PC-9 (cell line): ENCODE measurements at regions not wholly inside any gene's neighbourhood (a gene's known extent, or its start where the extent isn't known, plus 50 kb on each side); places are given as distances from the start of the nearest gene placed in this dataset.

Experiments used
- BruUV-seq: library from RNA; stranded (reverse); fragments of 400-500 nt; replicated peaks from 2 replicates; lab custom pipeline; 2021; lab: Mats Ljungman, UMichigan
- CTCF ChIA-PET: fragments of 300-600 bp; sonication (Branson Sonifier 250); formaldehyde crosslinking; loops from one replicate; lab custom pipeline; 2022; ENCODE audit warnings: antibody characterized with exemption; lab: Charles Lee
- POLR2A ChIA-PET: fragments of 300-600 bp; sonication (Branson Sonifier 250); formaldehyde crosslinking; loops from one replicate; lab custom pipeline; 2022; ENCODE audit warnings: antibody characterized with exemption; ENCODE audit not compliant: unreplicated experiment; lab: Charles Lee
- DNase-seq, 2 experiments: peaks; one replicate each; pipeline versions ENCODE4 v3.0.0 to v3.0.0-alpha.2; 2015 to 2022; ENCODE audit warnings: mixed read lengths in 1 of 2
- H2AFZ ChIP-seq: fragments of 200-600 bp; sonication (generic); 2 replicates; pipeline ENCODE4 v1.8.1; 2017; ENCODE audit warnings: antibody characterized with exemption
- H3F3A ChIP-seq: fragments of 200-600 bp; sonication (generic); 2 replicates; pipeline ENCODE4 v1.8.1; 2017; ENCODE audit warnings: antibody characterized with exemption, mild to moderate bottlenecking, low read depth; ENCODE audit not compliant: insufficient read depth
- H3K27ac ChIP-seq: fragments of 200-600 bp; sonication (generic); 2 replicates; pipeline ENCODE4 v1.6.1; 2016; ENCODE audit warnings: mixed run types
- H3K27me3 ChIP-seq: fragments of 200-600 bp; sonication (generic); 2 replicates; pipeline ENCODE4 v1.6.1; 2016; ENCODE audit warnings: low read depth, mixed run types; ENCODE audit not compliant: insufficient read depth
- H3K36me3 ChIP-seq: fragments of 200-600 bp; sonication (generic); 2 replicates; pipeline ENCODE4 v1.6.1; 2016; ENCODE audit warnings: low read depth, mixed run types
- H3K4me1 ChIP-seq: fragments of 200-600 bp; sonication (generic); replicated peaks from 2 replicates; pipeline ENCODE4 v1.6.1; 2016; ENCODE audit warnings: mixed run types; ENCODE audit not compliant: insufficient read depth
- H3K4me2 ChIP-seq: fragments of 200-600 bp; sonication (generic); 2 replicates; pipeline ENCODE4 v1.6.1; 2017; ENCODE audit warnings: mixed run types
- H3K4me3 ChIP-seq: fragments of 200-600 bp; sonication (generic); 2 replicates; pipeline ENCODE4 v1.6.1; 2016; ENCODE audit warnings: mixed run types
- H3K79me2 ChIP-seq: fragments of 200-600 bp; sonication (generic); 2 replicates; pipeline ENCODE4 v1.6.1; 2017; ENCODE audit warnings: low read depth, mixed run types
- H3K9me2 ChIP-seq: fragments of 200-600 bp; sonication (generic); 2 replicates; pipeline ENCODE4 v1.8.1; 2017; ENCODE audit warnings: mild to moderate bottlenecking; ENCODE audit not compliant: insufficient read depth
- H3K9me3 ChIP-seq: fragments of 200-600 bp; sonication (generic); 2 replicates; pipeline ENCODE4 v1.8.1; 2016; ENCODE audit warnings: low read depth; ENCODE audit not compliant: insufficient read depth
- H4K20me1 ChIP-seq: fragments of 200-600 bp; sonication (generic); 2 replicates; pipeline ENCODE4 v1.8.1; 2017; ENCODE audit not compliant: insufficient read depth
- EZH2 ChIP-seq: fragments of 200-600 bp; sonication (generic); IDR thresholded peaks from 2 replicates; pipeline ENCODE4 v1.8.0; 2017; ENCODE audit warnings: antibody characterized with exemption, low read depth
- intact Hi-C: fragments of 100-400 bp; cut with micrococcal nuclease; formaldehyde crosslinking; loops from one replicate; pipeline ENCODE4 v1.10.0; 2022; ENCODE audit not compliant: unreplicated experiment
- TF ChIP-seq, protein P1 (sequence below): fragments of 200-600 bp; sonication (generic); conservative IDR thresholded peaks from 2 replicates; pipeline ENCODE4 v1.6.1; 2017; ENCODE audit warnings: mixed run types, antibody characterized with exemption, mild to moderate bottlenecking, moderate library complexity

DNA sequence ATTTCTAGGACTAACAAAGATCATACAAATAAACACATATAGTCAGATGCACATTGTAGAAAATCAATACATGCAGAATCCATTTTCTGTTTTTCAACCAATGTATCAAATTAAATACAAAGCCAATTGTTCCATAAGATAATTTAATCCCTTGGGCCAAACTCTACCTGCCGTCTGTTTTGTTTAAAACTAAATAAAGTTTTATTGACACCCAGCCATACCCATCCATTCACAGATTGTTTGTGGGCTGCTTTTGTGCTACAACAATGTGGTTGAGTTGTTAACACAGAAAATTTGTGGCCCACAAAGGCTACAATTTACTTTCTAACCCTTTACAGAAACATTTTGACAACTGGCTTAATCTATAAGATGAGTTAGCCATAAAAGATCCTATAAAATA, 484.0 kb upstream of the ID2 start:
- Histone ChIP-seq H3K27me3 (peaks cover 20% of the 10 kb centered on the region), H3K4me3 (no peak overlapping the region), H3K9me2 (no peaks in the 10 kb centered on the region), H3K27ac (no peak overlapping the region), H4K20me1 (no peaks in the 10 kb centered on the region), H3K4me2 (no peak overlapping the region), H3K36me3 (no peaks in the 10 kb centered on the region), H3K4me1 (no peaks in the 10 kb centered on the region), H3K79me2 (no peaks in the 10 kb centered on the region), H3F3A (no peaks in the 10 kb centered on the region), H2AFZ (no peak overlapping the region), H3K9me3 (no peaks in the 10 kb centered on the region; the same call in 1 of the 2 replicates)
- intact Hi-C loops: no loop called here
- BruUV-seq: no TSS peak
- CTCF ChIA-PET: no interaction called here
- no peak for TF ChIP-seq EZH2
- TF ChIP-seq, protein P1, sequence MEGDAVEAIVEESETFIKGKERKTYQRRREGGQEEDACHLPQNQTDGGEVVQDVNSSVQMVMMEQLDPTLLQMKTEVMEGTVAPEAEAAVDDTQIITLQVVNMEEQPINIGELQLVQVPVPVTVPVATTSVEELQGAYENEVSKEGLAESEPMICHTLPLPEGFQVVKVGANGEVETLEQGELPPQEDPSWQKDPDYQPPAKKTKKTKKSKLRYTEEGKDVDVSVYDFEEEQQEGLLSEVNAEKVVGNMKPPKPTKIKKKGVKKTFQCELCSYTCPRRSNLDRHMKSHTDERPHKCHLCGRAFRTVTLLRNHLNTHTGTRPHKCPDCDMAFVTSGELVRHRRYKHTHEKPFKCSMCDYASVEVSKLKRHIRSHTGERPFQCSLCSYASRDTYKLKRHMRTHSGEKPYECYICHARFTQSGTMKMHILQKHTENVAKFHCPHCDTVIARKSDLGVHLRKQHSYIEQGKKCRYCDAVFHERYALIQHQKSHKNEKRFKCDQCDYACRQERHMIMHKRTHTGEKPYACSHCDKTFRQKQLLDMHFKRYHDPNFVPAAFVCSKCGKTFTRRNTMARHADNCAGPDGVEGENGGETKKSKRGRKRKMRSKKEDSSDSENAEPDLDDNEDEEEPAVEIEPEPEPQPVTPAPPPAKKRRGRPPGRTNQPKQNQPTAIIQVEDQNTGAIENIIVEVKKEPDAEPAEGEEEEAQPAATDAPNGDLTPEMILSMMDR: no peak
- POLR2A ChIA-PET: no interaction called here
- DNase-seq: no peak

DNA sequence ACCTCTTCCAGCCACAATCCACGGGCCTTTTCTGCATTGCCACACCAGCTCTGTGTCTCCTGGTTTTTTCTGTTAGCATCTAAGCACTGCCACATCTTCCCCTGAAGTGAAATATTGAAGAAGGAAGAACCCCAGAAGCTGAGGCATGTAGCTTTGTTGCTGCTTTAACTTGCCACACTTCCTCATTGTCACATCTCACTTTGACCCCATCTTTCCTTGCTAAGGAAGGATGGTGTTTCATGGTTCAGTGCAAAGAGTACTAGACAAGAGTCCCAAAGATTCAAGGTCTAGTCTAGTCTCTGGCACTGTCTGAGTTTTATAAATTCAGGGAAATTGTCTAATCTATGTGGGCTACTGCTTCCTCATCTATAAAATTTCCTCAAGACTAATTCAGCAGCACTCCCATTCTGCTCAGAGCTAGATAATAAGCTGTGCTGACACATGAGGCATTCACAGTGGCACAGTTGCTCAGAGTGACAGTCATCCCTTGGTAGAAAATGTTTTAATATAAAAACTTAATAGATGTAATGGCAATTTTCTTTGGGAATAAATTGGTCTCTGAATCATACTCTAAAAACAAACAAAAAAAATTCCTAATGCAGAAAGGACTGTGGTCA, 483.0 kb upstream of the ID2 start:
- Histone ChIP-seq H3K4me3 (no peak overlapping the region), H3K27ac (no peak overlapping the region), H3K4me1 (no peaks in the 10 kb centered on the region), H3K9me3 (no peaks in the 10 kb centered on the region; the same call in 1 of the 2 replicates), H3F3A (no peaks in the 10 kb centered on the region), H4K20me1 (no peaks in the 10 kb centered on the region), H3K79me2 (no peaks in the 10 kb centered on the region), H2AFZ (no peak overlapping the region), H3K4me2 (no peak overlapping the region), H3K27me3 (peaks cover 31% of the 10 kb centered on the region), H3K9me2 (no peaks in the 10 kb centered on the region), H3K36me3 (no peaks in the 10 kb centered on the region)
- ChIA-PET POLR2A (no interaction called here), CTCF (no interaction called here)
- no TSS peak for BruUV-seq
- intact Hi-C loops: no loop called here
- DNase-seq: no peak
- TF ChIP-seq, protein P1: no peak
- TF ChIP-seq EZH2: no peak

DNA sequence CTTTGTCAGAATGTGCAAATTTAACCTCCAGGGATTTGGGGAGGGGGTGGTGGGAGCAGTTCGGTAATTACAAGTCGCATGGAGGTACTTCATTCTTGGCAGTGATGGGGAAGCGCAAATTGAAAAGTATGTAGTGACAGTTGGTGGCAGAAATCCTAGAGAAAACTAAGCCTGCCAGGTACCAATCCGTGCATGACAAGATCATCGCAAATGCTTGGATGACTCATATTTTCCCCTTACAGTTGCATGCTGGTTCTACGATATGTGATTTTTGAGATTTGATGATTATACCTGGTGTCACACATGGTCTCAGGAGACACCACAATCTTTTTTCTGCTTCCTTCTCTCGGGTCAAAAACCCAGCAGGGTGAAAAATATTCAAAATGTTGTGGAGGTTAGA, 479.7 kb upstream of the ID2 start:
- no peak overlapping the region for H2AFZ ChIP-seq
- no peaks in the 10 kb centered on the region for H3F3A ChIP-seq
- POLR2A ChIA-PET: no interaction called here
- no TSS peak for BruUV-seq
- TF ChIP-seq, protein P1: no peak
- TF ChIP-seq EZH2: no peak
- no peaks in the 10 kb centered on the region for H3K4me1 ChIP-seq
- H3K36me3 ChIP-seq: no peaks in the 10 kb centered on the region
- CTCF ChIA-PET: no interaction called here
- DNase-seq: no peak
- no peak overlapping the region for H3K4me2 ChIP-seq
- no peaks in the 10 kb centered on the region for H4K20me1 ChIP-seq
- H3K79me2 ChIP-seq: no peaks in the 10 kb centered on the region
- H3K27ac ChIP-seq: no peak overlapping the region
- H3K9me2 ChIP-seq: no peaks in the 10 kb centered on the region
- intact Hi-C loops: no loop called here
- no peaks in the 10 kb centered on the region; the same call in 1 of the 2 replicates for H3K9me3 ChIP-seq
- peaks cover 35% of the 10 kb centered on the region for H3K27me3 ChIP-seq
- H3K4me3 ChIP-seq: no peak overlapping the region
